Esophagus muscularis mucosa (tissue), 3 donors: ENCODE measurements at regions not wholly inside any gene's neighbourhood (a gene's known extent, or its start where the extent isn't known, plus 50 kb on each side); places are given as distances from the start of the nearest gene placed in this dataset.

Source experiments
- POLR2AphosphoS5 ChIP-seq, 2 donors: sonication (generic); formaldehyde crosslinking; IDR thresholded peaks; one replicate each; pipeline ENCODE4 v1.6.1; 2017; ENCODE audit warnings: antibody characterized with exemption in 2 of 2
- TF ChIP-seq, protein P1 (sequence below), 3 experiments: fragments of 200-600 bp in 2 of 3; fragments of 450-650 bp in 1 of 3; sonication (generic) in 2 of 3; IDR thresholded peaks; one replicate each; pipeline ENCODE4 v1.5.1; 2017 to 2019; ENCODE audit warnings: antibody characterized with exemption in 3 of 3, mild to moderate bottlenecking in 2 of 3, moderate library complexity in 1 of 3

GRCh38 chr3:66092175-66092995, 53.7 kb upstream of the MAGI1 start:
- TF ChIP-seq, protein P1, sequence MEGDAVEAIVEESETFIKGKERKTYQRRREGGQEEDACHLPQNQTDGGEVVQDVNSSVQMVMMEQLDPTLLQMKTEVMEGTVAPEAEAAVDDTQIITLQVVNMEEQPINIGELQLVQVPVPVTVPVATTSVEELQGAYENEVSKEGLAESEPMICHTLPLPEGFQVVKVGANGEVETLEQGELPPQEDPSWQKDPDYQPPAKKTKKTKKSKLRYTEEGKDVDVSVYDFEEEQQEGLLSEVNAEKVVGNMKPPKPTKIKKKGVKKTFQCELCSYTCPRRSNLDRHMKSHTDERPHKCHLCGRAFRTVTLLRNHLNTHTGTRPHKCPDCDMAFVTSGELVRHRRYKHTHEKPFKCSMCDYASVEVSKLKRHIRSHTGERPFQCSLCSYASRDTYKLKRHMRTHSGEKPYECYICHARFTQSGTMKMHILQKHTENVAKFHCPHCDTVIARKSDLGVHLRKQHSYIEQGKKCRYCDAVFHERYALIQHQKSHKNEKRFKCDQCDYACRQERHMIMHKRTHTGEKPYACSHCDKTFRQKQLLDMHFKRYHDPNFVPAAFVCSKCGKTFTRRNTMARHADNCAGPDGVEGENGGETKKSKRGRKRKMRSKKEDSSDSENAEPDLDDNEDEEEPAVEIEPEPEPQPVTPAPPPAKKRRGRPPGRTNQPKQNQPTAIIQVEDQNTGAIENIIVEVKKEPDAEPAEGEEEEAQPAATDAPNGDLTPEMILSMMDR (IDR thresholded peaks at IDR 0.05), result no peak
- no peak for TF ChIP-seq POLR2AphosphoS5 (IDR thresholded peaks at IDR 0.05)
